H7 (cell line): ENCODE measurements at regions not wholly inside any gene's neighbourhood (a gene's known extent, or its start where the extent isn't known, plus 50 kb on each side); places are given as distances from the start of the nearest gene placed in this dataset.
"Not testable (repeated sequence)": the region's sequence is repeated elsewhere in the genome, so short reads cannot be mapped to it uniquely, and the experiment has no call there.

Source experiments
- DNase-seq: peaks from one replicate; pipeline ENCODE4 v3.0.0; 2012
- H3K27me3 ChIP-seq: 2 replicates; pipeline ENCODE4 v1.6.0; 2011; ENCODE audit warnings: mild to moderate bottlenecking, low read length; ENCODE audit not compliant: control insufficient read depth, insufficient read depth
- H3K36me3 ChIP-seq: replicated peaks from 2 replicates; pipeline ENCODE4 v1.5.1; 2011; ENCODE audit warnings: low read length; ENCODE audit not compliant: control insufficient read depth, insufficient read depth
- H3K4me3 ChIP-seq: 2 replicates; pipeline ENCODE4 v1.5.1; 2011; ENCODE audit warnings: low read depth, mild to moderate bottlenecking, control low read depth, low read length, moderate library complexity; ENCODE audit not compliant: insufficient read depth

- H3K27me3 ChIP-seq = no peaks in the 10 kb centered on the region
- no peaks in the 10 kb centered on the region for H3K36me3 ChIP-seq
- H3K4me3 ChIP-seq = no peak overlapping the region
- no peak for DNase-seq
These were observed 168.0 kb downstream of the DKK1 start for GRCh38 chr10:52481986-52482555.

- Histone ChIP-seq H3K4me3 (no peak overlapping the region), H3K36me3 (no peaks in the 10 kb centered on the region), H3K27me3 (no peaks in the 10 kb centered on the region)
- no peak for DNase-seq
These were observed 169.5 kb downstream of the DKK1 start for GRCh38 chr10:52483587-52483986.

DNA sequence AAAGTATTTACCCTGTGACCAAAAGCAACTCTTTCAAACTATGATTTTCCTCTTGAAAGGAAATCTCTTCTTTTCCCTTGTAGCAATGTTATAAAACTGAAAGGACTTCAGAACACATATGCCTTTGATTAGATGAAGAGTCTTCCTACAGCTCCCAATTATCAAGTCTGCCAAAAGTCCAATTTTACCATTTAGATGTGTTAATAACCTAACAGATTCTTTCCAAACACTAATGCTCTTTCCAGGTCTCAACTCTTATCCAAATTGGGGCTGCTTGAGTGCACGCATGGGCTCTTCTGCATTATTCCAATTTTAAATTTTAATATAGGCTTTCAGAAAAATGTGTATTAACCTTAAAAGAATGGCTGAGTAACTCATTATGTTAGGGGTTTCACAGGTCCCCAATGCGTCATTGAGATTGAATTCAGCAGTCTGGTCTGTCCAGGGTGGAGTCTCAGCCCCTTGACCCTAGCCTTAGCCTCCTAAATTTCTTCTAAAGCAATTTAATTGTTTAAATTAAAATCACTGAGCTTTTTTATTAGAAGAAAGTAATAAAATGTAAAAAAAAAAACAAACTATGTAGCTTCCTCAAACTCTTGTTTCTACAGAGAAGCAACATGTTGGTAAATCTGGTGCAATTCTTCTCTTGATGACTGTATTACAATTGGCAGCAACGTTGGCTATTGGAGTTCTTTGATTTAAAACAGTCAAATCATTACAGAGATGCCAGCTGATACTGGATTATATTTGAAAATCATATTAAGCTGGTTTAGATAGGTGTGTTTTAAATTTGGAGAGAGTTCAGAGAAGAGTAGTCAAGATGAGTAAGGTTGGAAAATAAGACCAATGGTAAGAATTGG, 170.4 kb downstream of the DKK1 start:
- no peaks in the 10 kb centered on the region for H3K36me3 ChIP-seq
- no peak overlapping the region for H3K4me3 ChIP-seq
- no peaks in the 10 kb centered on the region for H3K27me3 ChIP-seq
- DNase-seq = no peak

DNA sequence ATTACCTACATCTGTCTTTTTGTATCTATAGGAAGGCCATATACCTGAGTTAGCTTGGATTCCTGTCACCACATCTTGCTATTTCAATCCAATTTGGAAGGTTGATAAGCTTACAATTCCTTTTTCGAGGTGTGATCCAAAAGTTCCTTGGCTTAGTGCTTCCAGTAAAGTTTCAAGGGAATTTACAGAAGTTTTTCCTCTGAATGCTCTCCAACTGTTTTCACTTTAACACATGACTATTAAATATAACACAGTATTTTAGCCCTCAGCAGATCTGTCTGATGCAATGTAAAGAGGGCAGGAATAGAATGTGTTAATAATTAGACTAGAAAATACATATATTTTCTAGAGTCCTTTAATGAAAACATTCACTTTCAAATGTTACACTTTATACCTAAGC, 171.4 kb downstream of the DKK1 start:
- Histone ChIP-seq H3K4me3 (no peak overlapping the region), H3K36me3 (no peaks in the 10 kb centered on the region), H3K27me3 (no peaks in the 10 kb centered on the region)
- no peak for DNase-seq

DNA sequence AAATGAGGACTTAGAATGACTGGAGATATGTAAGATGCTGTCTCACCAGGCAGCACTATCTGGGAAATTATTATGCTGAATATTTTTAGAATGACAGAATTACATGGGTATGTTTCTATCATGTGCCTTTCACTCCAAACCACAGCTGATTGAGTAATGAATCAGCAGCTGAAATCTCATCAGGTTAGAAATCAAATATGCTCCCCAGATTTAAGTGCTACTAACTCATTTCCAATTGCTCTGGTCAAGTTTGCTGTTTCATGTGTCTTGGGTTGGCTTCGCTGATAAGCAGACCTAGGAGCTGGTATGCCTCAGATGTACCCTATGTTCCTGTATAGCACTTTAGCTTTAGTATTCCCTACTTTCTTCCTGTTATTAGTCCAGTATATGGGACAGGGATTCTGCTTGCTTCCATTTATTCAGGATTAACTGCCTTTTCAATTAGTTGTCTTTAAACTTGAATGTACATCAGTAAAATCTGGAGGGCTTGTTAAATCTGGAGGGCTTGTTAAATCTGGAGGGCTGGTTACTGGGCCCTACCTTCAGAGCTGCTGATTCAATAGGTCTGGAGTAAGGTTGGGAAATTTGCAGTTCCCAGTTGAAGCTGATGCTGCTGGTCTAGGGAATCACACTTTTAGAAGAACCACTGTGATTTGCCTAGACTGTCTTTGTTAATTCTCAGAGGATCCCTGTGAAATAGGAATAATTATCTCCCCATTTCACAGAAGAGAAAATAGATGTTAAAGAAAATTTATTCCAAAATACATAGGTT, 172.9 kb downstream of the DKK1 start:
- Histone ChIP-seq H3K4me3 (no peak overlapping the region), H3K27me3 (no peaks in the 10 kb centered on the region), H3K36me3 (no peaks in the 10 kb centered on the region)
- no peak for DNase-seq

GRCh38 chr10:52488606-52489485, 174.8 kb downstream of the DKK1 start:
- H3K36me3 ChIP-seq = no peaks in the 10 kb centered on the region
- H3K27me3 ChIP-seq = no peaks in the 10 kb centered on the region
- no peak overlapping the region for H3K4me3 ChIP-seq
- DNase-seq = peak; percentile 2

DNA sequence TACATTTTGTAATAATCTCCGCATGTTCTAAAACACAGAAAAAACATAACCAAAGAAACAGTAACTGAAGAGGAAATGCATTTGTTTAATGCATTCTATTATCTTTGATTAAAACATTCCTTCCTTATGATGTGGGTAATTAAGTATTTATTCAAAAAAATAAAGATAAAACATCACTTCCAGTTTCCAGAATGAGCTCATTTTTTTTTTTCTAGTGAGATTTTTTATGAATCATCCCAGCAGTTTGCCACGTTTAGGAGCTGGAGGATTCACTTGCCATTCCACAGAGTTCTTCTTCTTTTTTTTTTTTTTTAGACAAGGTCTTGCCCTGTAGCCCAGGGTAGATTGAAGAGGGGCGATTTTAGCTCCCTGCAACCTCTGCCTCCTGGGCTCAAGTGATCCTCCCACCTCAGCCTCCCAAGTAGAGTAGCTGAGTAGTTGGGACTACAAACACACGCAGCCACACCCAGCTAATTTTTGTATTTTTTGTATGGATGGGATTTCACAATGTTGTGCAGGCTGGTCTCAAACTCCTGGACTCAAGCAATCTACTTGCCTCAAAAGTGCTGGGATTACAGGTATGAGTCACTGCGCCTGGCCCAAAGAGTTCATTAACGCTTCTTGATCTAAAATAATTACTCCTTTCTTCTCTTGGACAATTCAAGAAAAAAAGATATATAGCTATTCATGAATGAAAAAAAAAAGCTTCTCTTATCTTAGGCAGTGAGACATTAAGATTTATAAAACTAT, 177.3 kb downstream of the DKK1 start:
- no peaks in the 10 kb centered on the region for H3K27me3 ChIP-seq
- no peak for DNase-seq
- no peaks in the 10 kb centered on the region for H3K36me3 ChIP-seq
- H3K4me3 ChIP-seq = no peak overlapping the region

DNA sequence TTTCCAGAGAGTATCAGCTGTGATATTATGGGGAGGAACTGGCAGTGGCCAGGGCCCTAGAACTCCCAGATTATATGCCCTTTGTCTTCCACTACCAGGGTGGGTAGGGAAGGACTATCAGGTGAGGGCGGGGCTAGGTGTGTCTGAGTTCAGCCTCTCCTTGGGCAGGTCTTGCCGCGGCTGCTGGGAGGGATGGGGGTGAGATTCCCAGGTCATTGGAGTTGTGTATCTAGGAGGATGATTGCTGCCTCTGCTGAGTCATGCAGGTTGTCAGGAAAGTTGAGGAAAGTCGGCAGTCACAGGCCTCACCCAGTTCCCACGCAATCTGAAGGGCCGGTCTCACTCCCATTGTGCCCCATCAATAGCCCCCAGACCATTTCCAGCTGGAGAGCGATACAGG, 185.2 kb downstream of the DKK1 start:
- Histone ChIP-seq H3K36me3 (no peaks in the 10 kb centered on the region), H3K27me3 (no peaks in the 10 kb centered on the region), H3K4me3 (no peak overlapping the region)
- DNase-seq = no peak

GRCh38 chr10:52500476-52500875, 186.4 kb downstream of the DKK1 start:
- no peak for DNase-seq
- Histone ChIP-seq H3K27me3 (no peaks in the 10 kb centered on the region), H3K4me3 (no peak overlapping the region), H3K36me3 (no peaks in the 10 kb centered on the region)

DNA sequence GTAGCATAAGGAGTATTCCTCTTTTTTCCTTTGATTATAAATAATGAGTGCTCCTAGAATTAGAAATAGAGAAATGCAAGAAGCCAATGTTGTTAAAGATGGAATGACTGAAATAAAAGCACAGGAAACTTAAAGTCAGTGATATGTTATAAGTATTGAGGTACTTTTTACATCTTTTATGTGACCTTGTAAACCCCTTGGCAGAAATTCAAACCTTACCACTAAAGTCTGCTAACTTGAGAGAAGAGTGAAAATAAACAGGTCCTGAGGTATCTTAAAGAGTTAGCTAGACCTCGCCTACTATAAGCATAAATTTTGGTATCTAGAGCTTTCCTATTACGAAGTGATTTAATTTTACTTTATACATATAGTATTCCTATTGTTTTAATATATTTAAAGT, 188.2 kb downstream of the DKK1 start:
- Histone ChIP-seq H3K36me3 (no peaks in the 10 kb centered on the region), H3K27me3 (no peaks in the 10 kb centered on the region), H3K4me3 (no peak overlapping the region)
- DNase-seq = no peak

DNA sequence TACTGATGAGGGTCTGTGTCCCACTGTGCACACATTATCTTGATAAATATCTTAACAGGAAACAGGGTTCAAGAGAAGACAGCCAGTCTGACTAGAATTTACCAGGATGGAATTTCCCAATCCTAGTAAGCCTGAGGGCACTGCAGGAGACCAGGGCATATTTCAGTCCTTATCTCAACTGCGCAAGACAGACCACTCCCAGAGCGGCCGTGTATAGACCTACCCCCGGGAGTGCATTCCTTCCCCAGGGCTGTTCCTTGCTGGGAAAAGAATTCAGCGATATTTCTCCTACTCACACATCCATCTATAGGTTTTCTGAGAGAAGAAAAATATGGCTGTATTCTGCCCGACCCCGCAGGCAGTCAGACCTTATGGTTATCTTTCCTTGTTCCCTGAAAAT, 191.3 kb downstream of the DKK1 start:
- H3K36me3 ChIP-seq, H3K4me3 ChIP-seq, H3K27me3 ChIP-seq, DNase-seq: not testable (repeated sequence)

GRCh38 chr10:52514481-52514880, 200.4 kb downstream of the DKK1 start:
- Histone ChIP-seq H3K4me3 (no peak overlapping the region), H3K36me3 (no peaks in the 10 kb centered on the region), H3K27me3 (no peaks in the 10 kb centered on the region)
- no peak for DNase-seq

DNA sequence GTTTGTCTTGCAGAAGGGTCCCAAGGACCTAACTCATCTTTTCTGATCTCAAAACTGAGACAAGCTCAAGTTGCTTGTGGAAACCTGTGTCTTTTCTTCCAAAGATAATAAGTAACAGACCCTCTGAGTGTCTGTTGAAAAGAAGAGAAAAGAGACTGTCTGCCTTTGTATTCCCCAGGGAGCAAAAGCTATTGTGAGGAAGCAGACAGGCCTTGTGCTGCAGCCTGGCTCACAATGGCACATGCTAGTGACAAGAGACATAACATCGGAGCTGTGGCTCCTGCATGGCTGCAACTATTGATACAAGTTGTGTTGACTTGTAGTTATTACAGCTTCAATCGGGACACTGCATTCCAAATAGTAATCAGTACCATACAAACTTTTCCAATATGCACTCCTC, 202.9 kb downstream of the DKK1 start:
- no peaks in the 10 kb centered on the region for H3K27me3 ChIP-seq
- DNase-seq = no peak
- no peak overlapping the region for H3K4me3 ChIP-seq
- H3K36me3 ChIP-seq = no peaks in the 10 kb centered on the region

DNA sequence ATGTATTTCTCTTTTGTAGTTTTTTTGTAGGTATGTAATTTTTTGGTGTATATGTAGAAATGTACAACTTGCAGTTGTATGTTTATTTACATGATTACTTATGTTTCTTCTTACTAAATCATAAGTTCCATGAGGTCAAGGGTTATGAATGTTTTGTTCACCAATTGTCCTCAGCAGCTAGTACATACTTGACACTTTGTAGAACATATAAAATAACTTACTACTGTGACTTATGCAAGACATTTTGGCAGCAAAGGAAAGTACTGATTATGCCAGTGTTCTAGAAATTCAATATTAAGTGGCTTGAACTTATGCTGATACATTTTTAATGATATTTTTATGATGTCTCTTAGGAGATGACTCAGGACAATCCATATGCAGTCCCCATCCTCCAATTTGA, 209.6 kb downstream of the DKK1 start:
- Histone ChIP-seq H3K4me3 (no peak overlapping the region), H3K36me3 (no peaks in the 10 kb centered on the region), H3K27me3 (no peaks in the 10 kb centered on the region)

More for the DNA sequence above, 209.6 kb downstream of the DKK1 start:
- no peak for DNase-seq
